Tibial artery (tissue), 4 donors: ENCODE measurements at regions not wholly inside any gene's neighbourhood (a gene's known extent, or its start where the extent isn't known, plus 50 kb on each side); places are given as distances from the start of the nearest gene placed in this dataset.
"Not testable (repeated sequence)": the region's sequence is repeated elsewhere in the genome, so short reads cannot be mapped to it uniquely, and the experiment has no call there.

Experiments
- DNase-seq, 2 donors: peaks; one replicate each; pipeline ENCODE4 v3.0.0-alpha.2; 2019
- H3K27ac ChIP-seq, 2 donors: fragments of 200-600 bp; sonication (generic) in 1 of 2; 1 replicate in 1 of 2; 2 replicates in 1 of 2; pipeline ENCODE4 v1.5.1; 2018 to 2019; ENCODE audit warnings: mild to moderate bottlenecking in 1 of 2
- H3K27me3 ChIP-seq, 2 donors: fragments of 200-600 bp; sonication (generic) in 1 of 2; one replicate each; pipeline versions ENCODE4 v1.5.1 to v1.6.0; 2016 to 2019
- H3K36me3 ChIP-seq, 3 donors: fragments of 200-600 bp; sonication (generic) in 2 of 3; one replicate each; pipeline ENCODE4 v1.5.1; 2016 to 2019; ENCODE audit warnings: mild to moderate bottlenecking in 2 of 3
- H3K4me1 ChIP-seq, 4 donors: fragments of 200-600 bp; sonication (generic) in 2 of 4; 1 replicate in 3 of 4; 2 replicates in 1 of 4; pipeline ENCODE4 v1.5.1; 2016 to 2019
- H3K4me3 ChIP-seq, 2 donors: fragments of 200-600 bp; sonication (generic) in 1 of 2; 1 replicate in 1 of 2; 2 replicates in 1 of 2; pipeline ENCODE4 v1.5.1; 2018 to 2019; ENCODE audit warnings: mild to moderate bottlenecking in 2 of 2
- H3K9me3 ChIP-seq, 3 donors: fragments of 200-600 bp; sonication (generic) in 1 of 3; one replicate each; pipeline ENCODE4 v1.5.1; 2016 to 2019
- CTCF ChIP-seq, 2 experiments: fragments of 200-600 bp in 1 of 2; fragments of 450-650 bp in 1 of 2; IDR thresholded peaks; one replicate each; pipeline ENCODE4 v1.5.1; 2017 to 2019; ENCODE audit warnings: antibody characterized with exemption in 2 of 2, mild to moderate bottlenecking in 1 of 2, moderate library complexity in 1 of 2
- intact Hi-C: fragments of 100-400 bp; cut with DNase I; formaldehyde crosslinking; loops from one replicate; pipeline ENCODE4 v1.15.0; 2023; ENCODE audit warnings: low total_unique reads

GRCh38 chr10:78417425-78418370 is 384.0 kb downstream of the RPS24 start:
- DNase-seq: peak in 1 of 2 donors; percentile 33
- Histone ChIP-seq H3K4me1 (peaks cover 0 to 11% (median 6%) of the 10 kb centered on the region in 4 donors), H3K27ac (no peak overlapping the region), H3K36me3 (no peaks in the 10 kb centered on the region), H3K9me3 (no peaks in the 10 kb centered on the region), H3K4me3 (no peak overlapping the region), H3K27me3 (no peaks in the 10 kb centered on the region)
- TF ChIP-seq CTCF (IDR thresholded peaks at IDR 0.05): no peak
- intact Hi-C loops: no loop called here

- no peak for TF ChIP-seq CTCF (IDR thresholded peaks at IDR 0.05)
- intact Hi-C loops: no loop called here
- no peaks in the 10 kb centered on the region for H3K9me3 ChIP-seq
- no peak overlapping the region for H3K4me3 ChIP-seq
- H3K27me3 ChIP-seq: no peaks in the 10 kb centered on the region
- H3K4me1 ChIP-seq: peaks cover 0 to 11% (median 6%) of the 10 kb centered on the region in 4 donors
- peak in 1 of 2 donors; percentile 24 for DNase-seq
- no peak overlapping the region for H3K27ac ChIP-seq
- no peaks in the 10 kb centered on the region for H3K36me3 ChIP-seq
Observed at GRCh38 chr10:78419481-78420265, 386.0 kb downstream of the RPS24 start.

GRCh38 chr10:78420946-78421735 is 387.5 kb downstream of the RPS24 start:
- H3K4me1 ChIP-seq: peaks cover 0 to 11% (median 3%) of the 10 kb centered on the region in 4 donors
- peak in 1 of 2 donors; percentile 58 for DNase-seq
- H3K27me3 ChIP-seq: no peaks in the 10 kb centered on the region
- intact Hi-C loops: no loop called here
- no peak overlapping the region for H3K4me3 ChIP-seq
- no peaks in the 10 kb centered on the region for H3K36me3 ChIP-seq
- peaks cover 0 to 6% (median 3%) of the 10 kb centered on the region in 3 donors for H3K9me3 ChIP-seq
- TF ChIP-seq CTCF (IDR thresholded peaks at IDR 0.05): no peak
- H3K27ac ChIP-seq: no peak overlapping the region

GRCh38 chr10:78424050-78424449 is 390.4 kb downstream of the RPS24 start:
- H3K4me1 ChIP-seq, H3K27ac ChIP-seq, H3K4me3 ChIP-seq, H3K36me3 ChIP-seq, H3K9me3 ChIP-seq, H3K27me3 ChIP-seq, DNase-seq: not testable (repeated sequence)
- intact Hi-C loops: loop anchor here (2.0 kb wide), 1 partner anchor 27 kb away; no protein-coding TSS in a partner anchor

- no peak for TF ChIP-seq CTCF (IDR thresholded peaks at IDR 0.05)
- Histone ChIP-seq H3K4me3 (no peak overlapping the region), H3K27me3 (no peaks in the 10 kb centered on the region), H3K36me3 (no peaks in the 10 kb centered on the region), H3K9me3 (peaks cover 0 to 6% (median 3%) of the 10 kb centered on the region in 3 donors), H3K27ac (no peak overlapping the region), H3K4me1 (no peaks in the 10 kb centered on the region)
- peak in 1 of 2 donors; percentile 11 for DNase-seq
- intact Hi-C loops: loop anchor here (2.0 kb wide), 1 partner anchor 28 kb away; no protein-coding TSS in a partner anchor
Observed at GRCh38 chr10:78424723-78425122, 391.1 kb downstream of the RPS24 start.
